GM12865 (cell line): ENCODE measurements at regions not wholly inside any gene's neighbourhood (a gene's known extent, or its start where the extent isn't known, plus 50 kb on each side); places are given as distances from the start of the nearest gene placed in this dataset.

Source experiments
- DNase-seq: peaks from one replicate; pipeline ENCODE4 v3.0.0; 2010; ENCODE audit warnings: low read depth
- H3K4me3 ChIP-seq: 2 replicates; pipeline ENCODE4 v1.5.1; 2011; ENCODE audit warnings: mild to moderate bottlenecking, low read depth, low read length, control low read depth
- TF ChIP-seq, protein P1 (sequence below): IDR thresholded peaks from 2 replicates; pipeline ENCODE4 v1.5.1; 2011; ENCODE audit warnings: low read length, control low read depth, low read depth, inconsistent platforms; ENCODE audit not compliant: insufficient read depth; ENCODE audit errors: missing control alignments

DNA sequence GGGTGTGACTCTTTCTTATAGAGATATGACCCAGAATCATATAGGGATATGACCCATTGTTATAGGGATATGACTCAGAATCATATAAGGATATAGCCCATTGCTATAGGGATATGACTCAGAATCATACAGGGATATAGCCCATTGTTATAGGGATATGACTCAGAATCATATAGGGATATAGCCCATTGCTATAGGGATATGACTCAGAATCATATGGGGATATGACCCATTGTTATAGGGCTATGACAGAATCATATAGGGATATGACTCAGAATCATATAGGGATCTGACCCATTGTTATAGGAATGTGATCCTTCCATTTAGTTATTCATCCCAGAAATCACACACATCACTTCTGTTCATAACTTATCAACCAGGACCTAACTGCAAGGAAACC, 312.2 kb upstream of the ADARB2 start:
- no peak overlapping the region for H3K4me3 ChIP-seq
- TF ChIP-seq, protein P1, sequence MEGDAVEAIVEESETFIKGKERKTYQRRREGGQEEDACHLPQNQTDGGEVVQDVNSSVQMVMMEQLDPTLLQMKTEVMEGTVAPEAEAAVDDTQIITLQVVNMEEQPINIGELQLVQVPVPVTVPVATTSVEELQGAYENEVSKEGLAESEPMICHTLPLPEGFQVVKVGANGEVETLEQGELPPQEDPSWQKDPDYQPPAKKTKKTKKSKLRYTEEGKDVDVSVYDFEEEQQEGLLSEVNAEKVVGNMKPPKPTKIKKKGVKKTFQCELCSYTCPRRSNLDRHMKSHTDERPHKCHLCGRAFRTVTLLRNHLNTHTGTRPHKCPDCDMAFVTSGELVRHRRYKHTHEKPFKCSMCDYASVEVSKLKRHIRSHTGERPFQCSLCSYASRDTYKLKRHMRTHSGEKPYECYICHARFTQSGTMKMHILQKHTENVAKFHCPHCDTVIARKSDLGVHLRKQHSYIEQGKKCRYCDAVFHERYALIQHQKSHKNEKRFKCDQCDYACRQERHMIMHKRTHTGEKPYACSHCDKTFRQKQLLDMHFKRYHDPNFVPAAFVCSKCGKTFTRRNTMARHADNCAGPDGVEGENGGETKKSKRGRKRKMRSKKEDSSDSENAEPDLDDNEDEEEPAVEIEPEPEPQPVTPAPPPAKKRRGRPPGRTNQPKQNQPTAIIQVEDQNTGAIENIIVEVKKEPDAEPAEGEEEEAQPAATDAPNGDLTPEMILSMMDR = no peak
- DNase-seq = no peak

DNA sequence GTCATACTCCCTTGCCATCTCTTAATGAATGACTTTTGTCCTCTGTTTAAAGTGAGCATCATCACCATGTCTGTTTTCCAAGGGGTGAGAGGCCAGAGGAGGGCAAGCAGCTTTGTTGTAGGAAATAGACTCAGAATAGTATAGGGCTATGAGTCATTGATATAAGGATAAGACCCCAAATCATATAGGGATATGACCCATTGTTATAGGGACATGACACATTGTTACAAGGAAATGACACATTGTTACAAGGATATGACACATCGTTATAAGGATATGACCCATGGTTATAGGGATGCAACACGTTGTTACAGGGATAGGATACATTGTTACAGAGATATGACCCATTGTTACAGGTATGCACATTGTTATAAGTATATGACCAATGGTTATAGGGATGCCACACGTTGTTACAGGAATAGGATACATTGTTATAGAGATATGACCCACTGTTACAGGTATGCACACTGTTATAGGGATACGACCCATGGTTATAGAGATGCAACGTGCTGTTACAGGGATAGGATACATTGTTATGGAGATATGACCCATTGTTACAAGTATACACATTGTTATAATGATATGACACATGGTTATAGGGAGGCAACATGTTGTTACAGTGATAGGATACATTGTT, 311.1 kb upstream of the ADARB2 start:
- TF ChIP-seq, protein P1 = no peak
- H3K4me3 ChIP-seq = no peak overlapping the region
- DNase-seq = no peak

DNA sequence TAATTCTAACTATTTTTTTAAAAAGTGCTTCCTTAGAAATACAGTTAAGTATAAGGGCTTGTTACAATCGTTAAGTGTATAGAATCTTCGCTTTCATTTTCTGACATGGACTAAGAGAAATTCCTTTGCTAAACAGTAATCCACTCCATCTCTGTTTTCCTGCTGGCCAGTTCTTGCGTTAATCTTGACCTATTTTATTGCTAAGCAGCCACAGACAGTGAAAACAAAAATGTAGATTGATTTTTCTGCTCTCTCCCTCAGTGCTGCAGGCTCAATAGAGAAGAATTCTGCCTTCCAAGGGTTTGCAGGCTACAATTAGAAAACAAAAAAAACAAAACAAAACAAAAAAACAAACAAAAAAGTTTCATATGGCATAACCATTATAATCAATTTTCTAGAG, 310.4 kb upstream of the ADARB2 start:
- TF ChIP-seq, protein P1 = no peak
- H3K4me3 ChIP-seq = no peak overlapping the region
- DNase-seq = no peak

DNA sequence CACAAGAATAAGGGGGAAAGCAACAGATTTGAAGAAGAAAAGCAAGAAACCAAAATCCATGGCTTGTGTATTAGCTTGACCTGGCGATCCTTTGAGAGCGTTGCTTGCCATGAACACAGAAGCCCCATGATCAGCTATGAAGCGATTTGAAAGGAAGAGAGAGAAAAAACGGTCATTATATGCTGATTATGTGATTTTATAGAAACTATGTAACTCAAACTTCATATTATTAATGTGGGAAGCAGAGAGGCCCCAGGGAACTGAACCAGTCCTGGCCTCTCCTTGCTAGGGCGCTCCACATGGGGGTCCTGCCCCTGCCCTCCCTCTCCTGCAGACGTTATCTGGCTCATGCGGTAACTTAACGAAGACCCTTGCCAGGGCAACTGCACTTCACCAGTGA, 306.1 kb upstream of the ADARB2 start:
- no peak overlapping the region for H3K4me3 ChIP-seq
- DNase-seq = no peak
- TF ChIP-seq, protein P1 = no peak

DNA sequence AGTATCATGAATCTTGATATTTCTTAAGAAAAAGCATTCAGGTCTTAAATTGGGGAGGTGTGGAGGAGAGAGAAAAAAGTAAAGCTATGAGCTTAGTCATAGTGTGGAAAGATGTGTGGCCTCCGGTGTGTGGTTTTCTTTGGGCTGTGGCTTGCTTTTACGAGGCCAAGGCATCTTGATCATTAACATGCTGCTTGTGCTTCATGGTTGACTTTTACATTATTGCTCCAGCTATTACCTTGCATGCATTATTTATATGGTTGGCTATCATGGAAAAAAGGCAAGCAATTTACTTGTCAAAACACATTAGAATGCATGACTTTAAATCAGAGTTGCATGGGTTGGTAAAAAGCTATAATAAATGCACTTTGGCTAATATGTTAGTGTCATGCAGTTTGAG, 300.7 kb upstream of the ADARB2 start:
- H3K4me3 ChIP-seq = no peak overlapping the region
- no peak for DNase-seq

DNA sequence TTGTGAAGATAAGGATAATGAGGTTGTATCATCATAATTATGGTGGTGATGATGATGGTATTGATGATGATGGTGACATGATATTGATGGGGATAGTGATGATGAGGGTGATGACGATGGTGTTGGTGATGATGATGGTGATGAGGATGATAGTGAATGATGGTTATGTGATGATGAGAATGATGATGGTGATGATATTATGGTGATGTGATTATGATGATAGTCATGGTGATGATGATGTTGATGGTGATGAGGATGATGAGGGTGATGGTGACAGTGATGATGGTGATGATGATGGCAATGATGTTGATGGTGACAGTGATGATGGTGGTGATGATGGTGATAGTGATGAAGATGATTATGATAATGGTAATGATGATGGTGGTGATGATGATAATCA, 299.9 kb upstream of the ADARB2 start:
- TF ChIP-seq, protein P1 = no peak
- DNase-seq = no peak
- no peak overlapping the region for H3K4me3 ChIP-seq

More for the DNA sequence above, 300.7 kb upstream of the ADARB2 start:
- TF ChIP-seq, protein P1 = no peak

DNA sequence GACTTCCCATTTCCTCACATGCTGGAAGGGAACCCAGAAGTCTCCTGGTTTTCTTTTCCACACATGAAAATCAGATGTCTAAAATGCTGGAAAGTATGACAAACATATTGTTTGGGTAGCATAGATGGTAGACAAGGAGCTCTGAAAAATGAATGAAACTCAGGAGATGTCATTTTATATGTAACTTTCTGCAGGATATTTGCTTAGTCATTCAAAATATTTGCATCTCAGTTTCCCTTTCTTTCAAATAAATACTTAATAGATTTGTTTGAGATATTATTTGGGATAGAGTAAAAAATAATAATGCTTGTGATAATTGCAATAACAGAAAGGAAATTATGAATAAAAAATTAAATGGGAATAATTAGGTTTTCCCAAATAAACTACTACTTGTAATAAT, 298.9 kb upstream of the ADARB2 start:
- no peak overlapping the region for H3K4me3 ChIP-seq
- no peak for DNase-seq
- TF ChIP-seq, protein P1 = no peak
